ENCODE measurements at regions not wholly inside any gene's neighbourhood (a gene's known extent, or its start where the extent isn't known, plus 50 kb on each side); places are given as distances from the start of the nearest gene placed in this dataset.

- TF ChIP-seq CTCF (IDR thresholded peaks at IDR 0.05) = no peak
- TF ChIP-seq POLR2AphosphoS5 (IDR thresholded peaks at IDR 0.05) = no peak
- no peak for TF ChIP-seq POLR2A (IDR thresholded peaks at IDR 0.05)
Measured at GRCh38 chr1:34650800-34651199, 104.0 kb upstream of the GJB5 start.

All from sigmoid colon (tissue), 4 donors.